ENCODE measurements at regions not wholly inside any gene's neighbourhood (a gene's known extent, or its start where the extent isn't known, plus 50 kb on each side); places are given as distances from the start of the nearest gene placed in this dataset.

DNA sequence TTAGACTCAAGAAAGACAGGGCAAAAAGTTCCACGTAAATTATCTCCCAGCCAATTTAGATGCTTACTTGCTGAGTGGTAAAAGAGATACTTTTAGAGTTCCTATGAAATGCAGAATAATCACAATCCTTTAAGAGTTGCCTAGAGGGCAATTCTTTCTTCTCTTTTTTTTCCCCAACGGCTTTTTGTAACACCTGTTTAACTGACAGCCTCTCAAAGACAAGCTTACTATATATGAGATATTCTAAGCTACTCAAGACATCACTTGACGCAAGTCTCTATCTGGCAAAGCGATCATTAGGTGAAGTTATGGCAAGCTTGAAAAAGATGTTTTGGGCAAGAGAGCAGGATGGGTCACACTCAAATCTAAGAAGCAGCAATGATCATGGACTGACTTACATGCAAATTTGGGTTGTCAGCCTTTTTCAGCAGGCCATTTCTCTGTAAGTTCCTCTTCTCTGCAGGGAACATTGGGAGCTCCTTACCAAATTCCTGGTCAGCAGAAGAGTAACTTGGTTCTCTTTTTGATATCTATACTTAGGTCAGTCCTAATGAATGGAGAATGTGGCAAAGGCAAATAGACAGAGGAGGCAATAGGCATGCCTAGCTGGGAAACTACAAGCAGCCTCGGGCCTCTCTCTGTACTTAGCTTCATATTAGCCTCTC is 162.9 kb upstream of the FGF13 start:
- TF ChIP-seq, protein P1, sequence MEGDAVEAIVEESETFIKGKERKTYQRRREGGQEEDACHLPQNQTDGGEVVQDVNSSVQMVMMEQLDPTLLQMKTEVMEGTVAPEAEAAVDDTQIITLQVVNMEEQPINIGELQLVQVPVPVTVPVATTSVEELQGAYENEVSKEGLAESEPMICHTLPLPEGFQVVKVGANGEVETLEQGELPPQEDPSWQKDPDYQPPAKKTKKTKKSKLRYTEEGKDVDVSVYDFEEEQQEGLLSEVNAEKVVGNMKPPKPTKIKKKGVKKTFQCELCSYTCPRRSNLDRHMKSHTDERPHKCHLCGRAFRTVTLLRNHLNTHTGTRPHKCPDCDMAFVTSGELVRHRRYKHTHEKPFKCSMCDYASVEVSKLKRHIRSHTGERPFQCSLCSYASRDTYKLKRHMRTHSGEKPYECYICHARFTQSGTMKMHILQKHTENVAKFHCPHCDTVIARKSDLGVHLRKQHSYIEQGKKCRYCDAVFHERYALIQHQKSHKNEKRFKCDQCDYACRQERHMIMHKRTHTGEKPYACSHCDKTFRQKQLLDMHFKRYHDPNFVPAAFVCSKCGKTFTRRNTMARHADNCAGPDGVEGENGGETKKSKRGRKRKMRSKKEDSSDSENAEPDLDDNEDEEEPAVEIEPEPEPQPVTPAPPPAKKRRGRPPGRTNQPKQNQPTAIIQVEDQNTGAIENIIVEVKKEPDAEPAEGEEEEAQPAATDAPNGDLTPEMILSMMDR (IDR thresholded peaks at IDR 0.05): no peak
- no peak for TF ChIP-seq POLR2A (IDR thresholded peaks at IDR 0.05)
